ENCODE measurements at regions not wholly inside any gene's neighbourhood (a gene's known extent, or its start where the extent isn't known, plus 50 kb on each side); places are given as distances from the start of the nearest gene placed in this dataset.

- TF ChIP-seq, protein P1, sequence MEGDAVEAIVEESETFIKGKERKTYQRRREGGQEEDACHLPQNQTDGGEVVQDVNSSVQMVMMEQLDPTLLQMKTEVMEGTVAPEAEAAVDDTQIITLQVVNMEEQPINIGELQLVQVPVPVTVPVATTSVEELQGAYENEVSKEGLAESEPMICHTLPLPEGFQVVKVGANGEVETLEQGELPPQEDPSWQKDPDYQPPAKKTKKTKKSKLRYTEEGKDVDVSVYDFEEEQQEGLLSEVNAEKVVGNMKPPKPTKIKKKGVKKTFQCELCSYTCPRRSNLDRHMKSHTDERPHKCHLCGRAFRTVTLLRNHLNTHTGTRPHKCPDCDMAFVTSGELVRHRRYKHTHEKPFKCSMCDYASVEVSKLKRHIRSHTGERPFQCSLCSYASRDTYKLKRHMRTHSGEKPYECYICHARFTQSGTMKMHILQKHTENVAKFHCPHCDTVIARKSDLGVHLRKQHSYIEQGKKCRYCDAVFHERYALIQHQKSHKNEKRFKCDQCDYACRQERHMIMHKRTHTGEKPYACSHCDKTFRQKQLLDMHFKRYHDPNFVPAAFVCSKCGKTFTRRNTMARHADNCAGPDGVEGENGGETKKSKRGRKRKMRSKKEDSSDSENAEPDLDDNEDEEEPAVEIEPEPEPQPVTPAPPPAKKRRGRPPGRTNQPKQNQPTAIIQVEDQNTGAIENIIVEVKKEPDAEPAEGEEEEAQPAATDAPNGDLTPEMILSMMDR (conservative IDR thresholded peaks at IDR 0.05), result no peak
- no peak overlapping the region for H3K27ac ChIP-seq
Observed at GRCh38 chr17:13442361-13442760, 159.4 kb downstream of the HS3ST3A1 start.

GRCh38 chr17:13441873-13442272 is 159.9 kb downstream of the HS3ST3A1 start:
- TF ChIP-seq, protein P1 (conservative IDR thresholded peaks at IDR 0.05), result no peak
- no peak overlapping the region for H3K27ac ChIP-seq

DNA sequence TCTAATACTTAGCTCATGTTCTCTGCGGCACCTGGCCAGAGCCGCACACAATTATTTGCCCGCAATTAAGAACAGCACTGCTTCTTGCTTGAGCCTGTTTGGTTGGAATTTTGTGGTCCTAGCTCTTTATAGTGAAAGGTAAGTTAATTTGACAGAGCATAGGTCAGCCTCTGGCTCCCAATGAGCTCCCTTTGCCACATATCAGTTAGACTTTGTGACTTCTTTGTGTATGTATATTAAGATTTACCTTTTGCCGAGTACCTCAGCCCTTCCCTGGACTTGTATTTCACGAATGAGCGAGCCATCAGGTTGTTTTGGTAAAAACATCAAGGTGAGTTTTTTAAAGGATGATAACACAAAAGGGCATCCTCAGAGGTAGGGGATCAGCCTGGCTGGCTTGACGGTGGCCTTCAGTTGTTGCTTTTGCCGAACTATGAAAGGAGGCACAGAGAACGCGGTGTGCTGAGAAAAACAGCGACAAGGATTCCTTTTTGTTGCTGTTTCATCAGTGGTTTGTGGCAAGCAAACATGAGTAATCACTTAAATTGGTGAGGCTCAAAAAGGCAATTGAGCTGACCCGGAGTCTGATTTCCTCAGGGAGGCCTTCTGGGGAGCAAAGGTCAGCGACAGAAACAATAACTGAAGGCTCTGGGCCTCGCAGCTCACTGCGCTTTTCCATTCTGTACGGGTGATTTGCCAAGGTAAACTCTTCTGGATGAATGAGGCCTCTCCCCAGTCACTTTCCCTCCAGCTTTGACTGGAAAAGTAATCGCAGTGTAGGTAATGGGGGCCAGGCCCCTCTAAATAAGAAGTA is 163.6 kb downstream of the HS3ST3A1 start:
- TF ChIP-seq, protein P1 (conservative IDR thresholded peaks at IDR 0.05), result no peak
- H3K27ac ChIP-seq, result no peak overlapping the region

GRCh38 chr17:13435230-13435629 is 166.5 kb downstream of the HS3ST3A1 start:
- H3K27ac ChIP-seq, result no peak overlapping the region
- TF ChIP-seq, protein P1 (conservative IDR thresholded peaks at IDR 0.05), result no peak

GRCh38 chr17:13429201-13429600 is 172.5 kb downstream of the HS3ST3A1 start:
- H3K27ac ChIP-seq, result no peak overlapping the region
- TF ChIP-seq, protein P1 (conservative IDR thresholded peaks at IDR 0.05), result no peak

DNA sequence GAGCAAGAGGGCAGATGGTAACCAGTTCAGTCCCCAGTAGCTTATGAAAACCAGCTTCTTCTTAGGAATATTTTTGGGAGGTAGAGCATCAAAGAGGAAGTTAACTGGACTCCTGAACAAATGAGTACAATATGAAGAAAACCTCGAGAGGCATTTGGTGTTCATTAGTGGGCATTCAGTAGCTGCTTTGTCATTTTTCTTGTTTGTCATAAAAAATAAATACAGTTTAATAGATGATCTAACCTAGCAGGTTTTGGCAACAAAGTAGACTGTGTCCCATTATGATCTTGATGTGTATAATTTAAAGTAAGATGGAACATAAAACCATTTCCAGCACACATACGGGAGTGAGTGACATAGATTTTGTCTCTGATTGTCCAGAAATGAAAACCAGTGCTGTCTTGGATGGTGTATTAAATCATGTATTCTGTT is 173.1 kb downstream of the HS3ST3A1 start:
- TF ChIP-seq, protein P1 (conservative IDR thresholded peaks at IDR 0.05), result no peak
- H3K27ac ChIP-seq, result no peak overlapping the region

DNA sequence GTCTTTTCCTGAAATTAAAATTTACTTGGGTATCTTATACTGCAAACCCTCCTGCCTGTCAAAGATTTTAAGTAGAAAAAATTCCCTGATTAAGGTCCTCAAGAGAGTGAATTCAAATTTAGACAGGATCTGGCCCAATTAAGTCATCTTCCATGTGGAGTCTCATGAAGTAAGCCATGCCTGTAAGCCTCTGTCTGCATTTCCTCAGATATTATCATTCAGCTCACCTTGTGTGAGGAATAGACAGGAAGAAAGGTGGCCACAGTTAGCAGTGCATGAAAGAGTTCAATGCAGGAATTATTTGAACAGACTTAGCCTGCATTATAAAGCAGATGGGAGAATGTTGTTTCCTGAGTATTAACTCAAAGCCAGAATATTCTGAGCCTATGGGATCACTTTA is 174.7 kb downstream of the HS3ST3A1 start:
- H3K27ac ChIP-seq, result no peak overlapping the region
- TF ChIP-seq, protein P1 (conservative IDR thresholded peaks at IDR 0.05), result no peak

Data from VCaP (cell line).